GM23338 (cell line): ENCODE measurements at regions not wholly inside any gene's neighbourhood (a gene's known extent, or its start where the extent isn't known, plus 50 kb on each side); places are given as distances from the start of the nearest gene placed in this dataset.

Experiments
- REST ChIP-seq: IDR thresholded peaks from one replicate; pipeline ENCODE4 v1.6.1; 2018; ENCODE audit warnings: antibody characterized with exemption; ENCODE audit not compliant: unreplicated experiment
- TF ChIP-seq, protein P1 (sequence below): IDR thresholded peaks from 2 replicates; pipeline ENCODE4 v1.6.1; 2016; ENCODE audit warnings: antibody characterized with exemption

GRCh38 chr4:8671712-8672290, 79.2 kb downstream of the CPZ start (continued):
- TF ChIP-seq REST, result peak; percentile 50
- TF ChIP-seq, protein P1, sequence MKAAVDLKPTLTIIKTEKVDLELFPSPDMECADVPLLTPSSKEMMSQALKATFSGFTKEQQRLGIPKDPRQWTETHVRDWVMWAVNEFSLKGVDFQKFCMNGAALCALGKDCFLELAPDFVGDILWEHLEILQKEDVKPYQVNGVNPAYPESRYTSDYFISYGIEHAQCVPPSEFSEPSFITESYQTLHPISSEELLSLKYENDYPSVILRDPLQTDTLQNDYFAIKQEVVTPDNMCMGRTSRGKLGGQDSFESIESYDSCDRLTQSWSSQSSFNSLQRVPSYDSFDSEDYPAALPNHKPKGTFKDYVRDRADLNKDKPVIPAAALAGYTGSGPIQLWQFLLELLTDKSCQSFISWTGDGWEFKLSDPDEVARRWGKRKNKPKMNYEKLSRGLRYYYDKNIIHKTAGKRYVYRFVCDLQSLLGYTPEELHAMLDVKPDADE, result no peak
